ENCODE measurements at regions not wholly inside any gene's neighbourhood (a gene's known extent, or its start where the extent isn't known, plus 50 kb on each side); places are given as distances from the start of the nearest gene placed in this dataset.

DNA sequence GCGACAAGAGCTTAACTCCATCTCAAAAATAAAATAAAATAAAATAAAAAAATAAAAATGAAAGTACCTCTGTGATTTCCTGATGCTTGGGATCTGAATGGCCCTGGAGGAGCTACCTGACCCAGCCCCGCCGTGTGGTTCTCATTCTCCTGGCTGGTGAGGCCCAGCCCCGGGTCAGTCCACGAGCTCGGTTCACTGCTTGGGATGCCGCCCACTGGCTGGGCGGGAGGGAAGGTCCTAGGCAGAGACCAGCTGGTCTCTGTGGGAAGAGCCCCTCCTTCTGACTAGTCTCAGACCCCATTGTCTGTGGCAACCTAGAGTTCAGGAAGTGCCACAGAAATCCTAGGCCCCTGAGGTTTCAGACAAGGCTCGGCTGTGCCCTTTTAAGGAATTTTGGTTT is 55.1 kb upstream of the DLGAP1 start:
- TF ChIP-seq POLR2A (IDR thresholded peaks at IDR 0.05) (no peak), POLR2AphosphoS5 (IDR thresholded peaks at IDR 0.05) (no peak)
- TF ChIP-seq, protein P1, sequence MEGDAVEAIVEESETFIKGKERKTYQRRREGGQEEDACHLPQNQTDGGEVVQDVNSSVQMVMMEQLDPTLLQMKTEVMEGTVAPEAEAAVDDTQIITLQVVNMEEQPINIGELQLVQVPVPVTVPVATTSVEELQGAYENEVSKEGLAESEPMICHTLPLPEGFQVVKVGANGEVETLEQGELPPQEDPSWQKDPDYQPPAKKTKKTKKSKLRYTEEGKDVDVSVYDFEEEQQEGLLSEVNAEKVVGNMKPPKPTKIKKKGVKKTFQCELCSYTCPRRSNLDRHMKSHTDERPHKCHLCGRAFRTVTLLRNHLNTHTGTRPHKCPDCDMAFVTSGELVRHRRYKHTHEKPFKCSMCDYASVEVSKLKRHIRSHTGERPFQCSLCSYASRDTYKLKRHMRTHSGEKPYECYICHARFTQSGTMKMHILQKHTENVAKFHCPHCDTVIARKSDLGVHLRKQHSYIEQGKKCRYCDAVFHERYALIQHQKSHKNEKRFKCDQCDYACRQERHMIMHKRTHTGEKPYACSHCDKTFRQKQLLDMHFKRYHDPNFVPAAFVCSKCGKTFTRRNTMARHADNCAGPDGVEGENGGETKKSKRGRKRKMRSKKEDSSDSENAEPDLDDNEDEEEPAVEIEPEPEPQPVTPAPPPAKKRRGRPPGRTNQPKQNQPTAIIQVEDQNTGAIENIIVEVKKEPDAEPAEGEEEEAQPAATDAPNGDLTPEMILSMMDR (IDR thresholded peaks at IDR 0.05): no peak
